Liver (tissue), 7 donors: ENCODE measurements at regions not wholly inside any gene's neighbourhood (a gene's known extent, or its start where the extent isn't known, plus 50 kb on each side); places are given as distances from the start of the nearest gene placed in this dataset.

Experiments
- DNase-seq: peaks from one replicate; pipeline ENCODE4 v3.0.0-alpha.2; 2017; ENCODE audit warnings: low spot score
- H3K27ac ChIP-seq, 2 donors: one replicate each; pipeline ENCODE4 v1.7.0; 2013; ENCODE audit warnings: inconsistent platforms in 2 of 2, low read length in 2 of 2, control low read depth in 1 of 2, low read depth in 1 of 2, mild to moderate bottlenecking in 1 of 2
- H3K27me3 ChIP-seq, 4 donors: one replicate each; pipeline versions ENCODE4 v1.6.1 to v1.7.0; 2013; ENCODE audit warnings: low read length in 3 of 4, inconsistent platforms in 1 of 4, mild to moderate bottlenecking in 1 of 4, moderate library complexity in 1 of 4; ENCODE audit not compliant: control insufficient read depth in 4 of 4, insufficient read depth in 4 of 4
- H3K36me3 ChIP-seq, 4 donors: one replicate each; pipeline versions ENCODE4 v1.6.1 to v1.7.0; 2013; ENCODE audit warnings: low read length in 3 of 4, mild to moderate bottlenecking in 3 of 4, low read depth in 1 of 4, moderate library complexity in 1 of 4; ENCODE audit not compliant: control insufficient read depth in 4 of 4, insufficient read depth in 3 of 4
- H3K4me1 ChIP-seq, 4 donors: one replicate each; pipeline versions ENCODE4 v1.6.1 to v1.7.0; 2013; ENCODE audit warnings: low read length in 3 of 4, mild to moderate bottlenecking in 3 of 4, moderate library complexity in 1 of 4; ENCODE audit not compliant: control insufficient read depth in 4 of 4, insufficient read depth in 4 of 4
- H3K4me3 ChIP-seq, 3 donors: one replicate each; pipeline versions ENCODE4 v1.6.1 to v1.7.0; 2013; ENCODE audit warnings: low read length in 3 of 3, control low read depth in 1 of 3, low read depth in 1 of 3, mild to moderate bottlenecking in 1 of 3
- H3K9ac ChIP-seq, 2 donors: one replicate each; pipeline ENCODE4 v1.7.0; 2013; ENCODE audit warnings: low read length in 2 of 2, mild to moderate bottlenecking in 2 of 2, moderate library complexity in 2 of 2, control low read depth in 1 of 2, low read depth in 1 of 2
- H3K9me3 ChIP-seq, 4 donors: one replicate each; pipeline versions ENCODE4 v1.6.1 to v1.7.0; 2013; ENCODE audit warnings: low read length in 3 of 4; ENCODE audit not compliant: control insufficient read depth in 4 of 4
- EGR1 ChIP-seq, 2 donors: IDR thresholded peaks; 2 replicates each; pipeline ENCODE4 v1.6.1; 2016 to 2018; ENCODE audit warnings: antibody characterized with exemption in 2 of 2, low read depth in 2 of 2
- FOXA1 ChIP-seq: IDR thresholded peaks from 2 replicates; pipeline ENCODE4 v1.6.1; 2016; ENCODE audit warnings: antibody characterized with exemption
- FOXA2 ChIP-seq: IDR thresholded peaks from 2 replicates; pipeline ENCODE4 v1.6.1; 2016; ENCODE audit warnings: antibody characterized with exemption
- JUND ChIP-seq, 2 donors: IDR thresholded peaks; 2 replicates each; pipeline ENCODE4 v1.6.1; 2016; ENCODE audit warnings: antibody characterized with exemption in 2 of 2
- NR2F2 ChIP-seq: IDR thresholded peaks from 2 replicates; pipeline ENCODE4 v1.6.1; 2016; ENCODE audit warnings: antibody characterized with exemption
- RAD21 ChIP-seq, 2 donors: IDR thresholded peaks; 2 replicates each; pipeline ENCODE4 v1.6.1; 2016; ENCODE audit warnings: antibody characterized with exemption in 2 of 2, mild to moderate bottlenecking in 2 of 2
- REST ChIP-seq: IDR thresholded peaks from 2 replicates; pipeline ENCODE4 v1.6.1; 2016; ENCODE audit warnings: antibody characterized with exemption, mild to moderate bottlenecking
- RXRA ChIP-seq, 2 donors: IDR thresholded peaks; 2 replicates each; pipeline ENCODE4 v1.6.1; 2017 to 2018; ENCODE audit warnings: antibody characterized with exemption in 2 of 2, mild to moderate bottlenecking in 1 of 2
- TAF1 ChIP-seq: conservative IDR thresholded peaks from 2 replicates; pipeline ENCODE4 v1.6.1; 2016; ENCODE audit warnings: antibody characterized with exemption, mild to moderate bottlenecking
- YY1 ChIP-seq: IDR thresholded peaks from 2 replicates; pipeline ENCODE4 v1.6.1; 2016; ENCODE audit warnings: antibody characterized with exemption, mild to moderate bottlenecking
- ZBTB33 ChIP-seq: IDR thresholded peaks from 2 replicates; pipeline ENCODE4 v1.6.1; 2016; ENCODE audit warnings: antibody characterized with exemption
- WGBS: extraction: QIAGEN DNeasy Blood & Tissue Kit; methylation state at CpG from one replicate; pipeline ENCODE4 v1.1.7; 2013; 5-methylcytosine and 5-hydroxymethylcytosine counted together
- donor health status: healthy.
- donor health status: healthy.
- donor health status: healthy.
- donor health status: healthy.

GRCh38 chr5:171675511-171675910 is 110.1 kb upstream of the SMIM23 start:
- Histone ChIP-seq H3K27ac (no peak overlapping the region), H3K9me3 (no peaks in the 10 kb centered on the region), H3K9ac (no peak overlapping the region), H3K4me1 (no peaks in the 10 kb centered on the region), H3K36me3 (no peaks in the 10 kb centered on the region), H3K4me3 (no peak overlapping the region), H3K27me3 (peaks cover 0 to 5% (median 0%) of the 10 kb centered on the region in 4 donors)
- WGBS = 68% methylated on average over 2 of the region's 2 CpGs
- DNase-seq = no peak
- no peak for TF ChIP-seq ZBTB33
- no peak for TF ChIP-seq JUND (IDR thresholded peaks at IDR 0.05)
- TF ChIP-seq NR2F2 = no peak
- no peak for TF ChIP-seq EGR1 (IDR thresholded peaks at IDR 0.05; ENCODE audit: low read depth in 2 of 2)
- no peak for TF ChIP-seq TAF1
- TF ChIP-seq YY1 = no peak
- no peak for TF ChIP-seq RAD21 (IDR thresholded peaks at IDR 0.05)
- no peak for TF ChIP-seq FOXA1
- TF ChIP-seq REST = no peak
- no peak for TF ChIP-seq RXRA (IDR thresholded peaks at IDR 0.05)
- TF ChIP-seq FOXA2 = no peak

- H3K9ac ChIP-seq = no peak overlapping the region
- no peak for DNase-seq
- no peak overlapping the region for H3K27ac ChIP-seq
- H3K4me1 ChIP-seq = no peaks in the 10 kb centered on the region
- H3K9me3 ChIP-seq = no peaks in the 10 kb centered on the region
- no peak for TF ChIP-seq ZBTB33
- TF ChIP-seq YY1 = no peak
- no peak overlapping the region for H3K4me3 ChIP-seq
- 59% methylated on average over 6 of the region's 6 CpGs for WGBS
- no peaks in the 10 kb centered on the region for H3K36me3 ChIP-seq
- peaks cover 0 to 5% (median 0%) of the 10 kb centered on the region in 4 donors for H3K27me3 ChIP-seq
These were observed 109.2 kb upstream of the SMIM23 start for GRCh38 chr5:171676286-171676944.
